Coronary artery (tissue), 2 donors: ENCODE measurements at regions not wholly inside any gene's neighbourhood (a gene's known extent, or its start where the extent isn't known, plus 50 kb on each side); places are given as distances from the start of the nearest gene placed in this dataset.

Experiments used
- DNase-seq: peaks from one replicate; pipeline ENCODE4 v3.0.0-alpha.2; 2017; ENCODE audit warnings: low spot score
- H3K27ac ChIP-seq, 2 donors: fragments of 200-600 bp; sonication (generic); one replicate each; pipeline ENCODE4 v1.5.1; 2016 to 2019
- H3K4me3 ChIP-seq: fragments of 200-600 bp; sonication (generic); 2 replicates; pipeline ENCODE4 v1.5.1; 2016; ENCODE audit warnings: mild to moderate bottlenecking, moderate library complexity
- TF ChIP-seq, protein P1 (sequence below): fragments of 200-600 bp; sonication (generic); IDR thresholded peaks from one replicate; pipeline ENCODE4 v1.5.1; 2019; ENCODE audit warnings: antibody characterized with exemption

DNA sequence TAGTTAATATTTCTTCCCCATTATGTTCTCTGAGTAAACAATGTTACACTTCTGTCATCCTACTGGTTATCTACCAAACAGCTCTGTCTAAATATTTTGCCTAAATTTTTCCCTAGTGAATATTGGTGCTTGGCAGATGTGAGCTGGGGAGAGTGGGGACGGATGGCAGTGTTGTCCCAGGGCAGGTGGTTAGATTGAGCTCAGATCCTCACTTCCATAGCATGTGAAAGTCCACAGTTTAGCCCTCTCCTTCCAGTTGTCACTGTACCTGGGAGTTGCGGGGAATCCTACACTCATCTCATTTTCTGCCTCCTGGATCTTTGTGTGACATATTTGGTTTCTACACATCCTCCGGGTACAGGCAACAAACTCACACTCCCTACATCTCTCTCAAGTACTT lies 484.9 kb downstream of the EPM2A start:
- TF ChIP-seq, protein P1, sequence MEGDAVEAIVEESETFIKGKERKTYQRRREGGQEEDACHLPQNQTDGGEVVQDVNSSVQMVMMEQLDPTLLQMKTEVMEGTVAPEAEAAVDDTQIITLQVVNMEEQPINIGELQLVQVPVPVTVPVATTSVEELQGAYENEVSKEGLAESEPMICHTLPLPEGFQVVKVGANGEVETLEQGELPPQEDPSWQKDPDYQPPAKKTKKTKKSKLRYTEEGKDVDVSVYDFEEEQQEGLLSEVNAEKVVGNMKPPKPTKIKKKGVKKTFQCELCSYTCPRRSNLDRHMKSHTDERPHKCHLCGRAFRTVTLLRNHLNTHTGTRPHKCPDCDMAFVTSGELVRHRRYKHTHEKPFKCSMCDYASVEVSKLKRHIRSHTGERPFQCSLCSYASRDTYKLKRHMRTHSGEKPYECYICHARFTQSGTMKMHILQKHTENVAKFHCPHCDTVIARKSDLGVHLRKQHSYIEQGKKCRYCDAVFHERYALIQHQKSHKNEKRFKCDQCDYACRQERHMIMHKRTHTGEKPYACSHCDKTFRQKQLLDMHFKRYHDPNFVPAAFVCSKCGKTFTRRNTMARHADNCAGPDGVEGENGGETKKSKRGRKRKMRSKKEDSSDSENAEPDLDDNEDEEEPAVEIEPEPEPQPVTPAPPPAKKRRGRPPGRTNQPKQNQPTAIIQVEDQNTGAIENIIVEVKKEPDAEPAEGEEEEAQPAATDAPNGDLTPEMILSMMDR, result no peak
- DNase-seq, result no peak
- Histone ChIP-seq H3K4me3 (no peak overlapping the region), H3K27ac (no peak overlapping the region)

DNA sequence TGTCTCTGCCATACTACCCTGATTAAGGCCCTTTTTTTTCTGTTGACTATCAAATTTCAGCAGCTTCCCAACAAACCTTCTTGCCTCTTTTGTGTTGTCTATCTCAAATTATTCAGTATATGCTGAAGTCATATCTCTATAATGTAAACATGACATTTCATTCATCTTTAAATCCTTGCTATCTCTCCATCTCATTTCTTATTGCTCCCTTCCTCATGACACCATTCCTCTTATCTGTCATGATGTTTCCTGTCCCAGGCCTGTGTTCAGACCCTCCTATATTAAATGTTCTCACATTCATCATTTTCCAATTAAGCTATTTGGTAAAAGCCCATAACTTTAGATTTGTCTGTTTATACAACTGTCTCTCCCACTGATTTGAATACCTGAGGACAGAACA lies 482.6 kb downstream of the EPM2A start:
- no peak for DNase-seq
- Histone ChIP-seq H3K27ac (no peak overlapping the region), H3K4me3 (no peak overlapping the region)
- TF ChIP-seq, protein P1, result no peak

DNA sequence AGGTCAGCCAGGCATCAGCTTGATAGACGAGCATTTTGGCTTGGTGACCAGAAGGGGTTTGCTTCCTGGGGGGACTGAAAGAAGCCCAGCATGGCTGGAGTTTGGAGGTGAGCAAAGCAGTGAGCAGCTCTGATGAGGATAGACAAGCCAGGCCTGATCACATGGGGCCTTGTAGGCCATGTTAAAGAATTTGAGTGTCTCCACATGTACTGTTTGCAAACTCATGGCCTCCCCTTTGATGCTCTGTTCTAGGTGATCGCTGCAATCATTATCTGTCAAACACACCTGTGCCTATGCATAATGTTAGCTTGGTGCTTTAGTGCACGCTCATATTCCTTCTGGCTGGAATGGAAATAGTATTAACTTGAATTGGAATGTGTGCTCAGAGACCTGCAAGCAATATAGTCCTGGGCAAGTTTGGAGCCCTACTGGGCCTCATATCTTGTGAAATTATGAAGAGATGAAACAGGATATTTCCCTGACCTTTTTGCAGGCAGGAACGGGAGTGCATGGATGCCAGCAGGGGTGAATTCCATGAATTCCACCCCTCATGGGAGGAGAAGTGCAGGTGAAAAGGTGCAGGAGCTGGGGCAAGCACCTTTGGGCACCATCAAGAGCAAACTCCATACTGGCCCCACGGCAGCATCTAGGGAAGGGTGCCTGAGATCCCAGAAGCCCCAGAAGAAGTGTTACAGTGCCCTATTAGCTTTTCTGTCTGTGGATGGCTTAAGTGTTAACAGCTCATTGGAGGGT lies 480.5 kb downstream of the EPM2A start:
- Histone ChIP-seq H3K4me3 (no peak overlapping the region), H3K27ac (no peak overlapping the region)
- TF ChIP-seq, protein P1, result no peak
- no peak for DNase-seq

DNA sequence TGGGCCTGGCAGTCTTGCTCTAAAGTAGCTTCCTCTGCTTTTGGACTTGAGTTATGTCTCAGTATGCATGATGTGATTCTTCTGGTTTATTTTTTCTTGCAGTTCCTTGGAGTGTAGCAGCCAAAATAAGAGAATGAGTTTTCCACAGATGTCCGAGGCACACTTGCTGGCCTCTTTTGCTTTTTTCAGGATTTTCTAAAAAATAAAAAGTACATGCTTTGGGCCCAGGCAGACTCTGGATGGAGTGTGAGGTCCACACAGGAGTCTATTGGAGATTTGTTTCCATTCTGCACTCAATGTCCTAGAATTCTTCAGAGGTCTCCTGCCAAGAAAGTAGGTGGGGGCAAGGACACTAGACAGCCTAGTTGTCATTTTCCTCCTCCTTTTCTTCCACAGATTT lies 477.6 kb downstream of the EPM2A start:
- TF ChIP-seq, protein P1, result no peak
- no peak overlapping the region for H3K27ac ChIP-seq
- no peak for DNase-seq

DNA sequence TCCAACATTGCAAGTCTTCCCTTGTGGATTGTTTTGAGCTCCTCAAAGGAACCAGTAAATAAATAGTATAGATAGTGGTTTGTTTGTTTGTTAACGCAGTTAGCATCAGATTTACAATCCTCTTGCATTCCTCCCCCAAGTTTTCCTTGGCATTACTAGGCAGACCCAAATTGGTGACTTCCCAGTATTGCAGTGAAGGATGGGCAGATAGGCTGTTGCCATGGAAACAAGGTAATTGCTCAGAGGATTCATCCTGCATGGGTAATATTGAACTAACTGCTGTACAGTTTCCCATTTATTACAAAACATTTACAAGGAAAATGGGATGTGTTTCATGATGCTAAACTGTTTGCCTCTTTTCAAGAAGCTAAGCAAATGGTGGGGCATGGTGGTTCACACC lies 477.2 kb downstream of the EPM2A start:
- H3K4me3 ChIP-seq, result no peak overlapping the region

More for the DNA sequence above, 477.6 kb downstream of the EPM2A start:
- no peak overlapping the region for H3K4me3 ChIP-seq

DNA sequence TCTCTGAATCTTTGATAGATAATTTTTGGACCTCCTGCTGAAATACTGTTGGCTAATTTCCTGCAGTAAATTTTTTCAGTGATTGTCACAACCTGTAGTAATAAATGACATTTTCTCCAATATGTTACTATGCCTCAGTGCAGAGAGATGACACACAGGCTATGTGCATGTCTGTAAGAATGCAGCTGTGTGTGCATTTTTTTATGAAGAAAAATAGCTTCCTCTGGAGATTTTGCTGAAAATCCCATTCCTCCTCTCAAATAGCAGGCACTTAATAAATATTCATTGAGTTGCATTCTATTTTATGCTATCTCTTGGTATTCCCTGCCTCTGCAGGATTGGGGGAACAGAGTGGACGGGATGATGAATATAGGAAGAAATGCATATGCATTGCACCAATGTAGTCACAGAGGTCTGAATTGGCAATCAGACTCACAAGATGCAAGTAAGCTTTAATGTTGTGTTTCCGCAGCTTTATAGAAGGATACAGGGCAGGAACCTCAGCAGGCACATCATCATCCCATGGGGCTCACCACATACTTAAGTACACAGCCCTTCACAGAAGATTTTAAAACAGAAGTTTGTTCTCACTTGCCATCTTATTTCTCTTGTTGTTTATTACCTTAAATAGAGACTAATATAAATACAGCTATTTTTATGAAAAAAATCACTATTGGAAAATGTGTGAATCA lies 474.7 kb downstream of the EPM2A start:
- TF ChIP-seq, protein P1, result no peak
- Histone ChIP-seq H3K4me3 (no peak overlapping the region), H3K27ac (no peak overlapping the region)
- DNase-seq, result no peak

More for the DNA sequence above, 477.2 kb downstream of the EPM2A start:
- TF ChIP-seq, protein P1, result no peak
- no peak overlapping the region for H3K27ac ChIP-seq
- DNase-seq, result no peak

DNA sequence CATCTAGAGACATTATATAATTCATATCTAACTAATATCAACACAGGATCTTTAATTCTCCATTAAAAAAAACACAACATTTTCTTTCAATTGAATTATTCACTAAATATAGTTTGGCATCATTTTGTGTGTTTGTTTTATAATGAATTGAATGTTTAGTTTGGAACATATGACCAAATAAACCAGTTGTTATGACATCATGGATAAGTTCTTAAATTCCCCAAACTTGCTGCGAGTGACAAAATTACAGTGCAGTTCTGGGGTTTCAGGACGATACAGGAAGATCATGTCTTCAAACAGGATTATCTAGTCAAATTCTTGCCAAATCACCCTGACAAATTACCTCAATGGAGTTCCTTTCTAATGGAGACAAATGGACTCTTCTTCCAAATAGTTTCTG lies 473.6 kb downstream of the EPM2A start:
- H3K27ac ChIP-seq, result no peak overlapping the region
- TF ChIP-seq, protein P1, result no peak
- no peak for DNase-seq
- no peak overlapping the region for H3K4me3 ChIP-seq
